Medulla oblongata (tissue), 1 donor: ENCODE measurements at regions not wholly inside any gene's neighbourhood (a gene's known extent, or its start where the extent isn't known, plus 50 kb on each side); places are given as distances from the start of the nearest gene placed in this dataset.

ENCODE experiments used
- DNase-seq: peaks from one replicate; pipeline ENCODE4 v3.0.0-alpha.2; 2015; ENCODE audit errors: extremely low spot score

DNA sequence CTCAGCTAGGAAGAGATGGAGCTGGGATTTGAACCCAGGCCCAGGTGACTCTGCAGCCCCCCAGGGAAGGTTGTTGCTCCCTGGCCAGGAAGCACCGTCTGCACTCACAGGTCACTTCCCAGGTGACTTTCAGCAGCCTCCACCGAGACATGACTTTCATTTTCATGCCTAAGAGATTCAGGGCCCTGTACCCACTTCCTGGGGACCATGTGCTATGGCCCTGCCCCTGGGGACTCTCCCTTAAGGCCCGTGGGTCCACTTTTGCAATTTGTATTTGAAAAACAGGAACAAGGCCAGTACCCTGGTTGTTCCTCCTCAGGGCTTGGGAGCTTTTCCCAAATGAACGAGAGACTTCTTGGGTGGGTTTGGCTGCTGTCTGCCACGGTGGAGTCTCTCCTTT is 191.0 kb downstream of the IRF8 start:
- peak; percentile 17 for DNase-seq

DNA sequence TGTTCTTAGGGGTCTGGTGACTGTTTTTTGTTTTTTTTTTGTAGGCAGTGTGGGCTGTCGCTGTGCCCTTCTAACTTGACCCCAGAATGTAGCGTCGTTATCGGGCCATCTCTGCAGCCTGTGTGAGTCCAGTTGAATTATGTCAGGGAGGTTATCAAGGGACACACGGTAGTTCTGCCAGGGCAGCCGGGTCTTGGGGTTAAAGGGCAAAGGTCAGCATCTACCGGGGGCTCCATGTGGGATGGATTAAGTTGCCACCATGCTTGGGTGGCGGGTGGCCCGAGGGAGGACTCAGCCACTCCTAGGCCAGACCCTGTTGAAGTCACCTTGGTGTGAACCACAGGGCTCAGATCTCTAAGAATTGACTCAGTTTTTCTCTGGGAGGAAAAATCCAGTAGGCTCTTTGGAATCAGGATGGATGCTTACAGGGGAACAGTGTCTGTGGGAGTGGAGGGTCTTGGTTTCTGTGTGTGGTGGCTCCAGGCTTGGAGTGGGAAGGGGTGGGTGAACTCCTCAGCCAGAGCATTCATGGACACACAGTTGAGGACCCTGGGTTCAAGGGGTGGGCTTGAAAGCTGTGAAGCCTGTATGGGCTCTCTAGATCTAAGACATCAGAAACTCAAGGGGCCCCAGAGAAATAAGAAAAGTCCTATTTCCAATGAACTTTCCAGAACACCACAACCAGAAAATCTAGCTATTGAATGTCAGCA is 191.7 kb downstream of the IRF8 start:
- DNase-seq: no peak

DNA sequence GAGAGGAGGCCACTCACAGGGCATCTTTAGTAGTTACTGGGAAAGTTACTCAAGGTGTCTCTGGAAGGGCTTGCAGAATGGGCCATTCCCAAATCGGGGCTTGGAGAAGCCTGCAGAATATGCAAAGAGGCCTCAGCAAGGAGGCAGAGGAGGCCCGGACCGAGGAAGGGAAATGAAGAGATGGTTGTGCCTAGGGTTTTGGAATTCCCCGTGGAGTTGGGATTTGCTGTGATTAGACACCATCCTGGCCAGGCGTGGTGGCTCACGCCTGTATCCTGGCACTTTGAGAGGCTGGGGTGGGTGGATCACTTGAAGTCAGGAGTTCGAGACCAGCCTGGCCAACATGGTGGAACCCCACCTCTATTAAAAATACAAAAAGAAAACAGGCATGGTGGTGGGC is 193.0 kb downstream of the IRF8 start:
- DNase-seq: no peak

DNA sequence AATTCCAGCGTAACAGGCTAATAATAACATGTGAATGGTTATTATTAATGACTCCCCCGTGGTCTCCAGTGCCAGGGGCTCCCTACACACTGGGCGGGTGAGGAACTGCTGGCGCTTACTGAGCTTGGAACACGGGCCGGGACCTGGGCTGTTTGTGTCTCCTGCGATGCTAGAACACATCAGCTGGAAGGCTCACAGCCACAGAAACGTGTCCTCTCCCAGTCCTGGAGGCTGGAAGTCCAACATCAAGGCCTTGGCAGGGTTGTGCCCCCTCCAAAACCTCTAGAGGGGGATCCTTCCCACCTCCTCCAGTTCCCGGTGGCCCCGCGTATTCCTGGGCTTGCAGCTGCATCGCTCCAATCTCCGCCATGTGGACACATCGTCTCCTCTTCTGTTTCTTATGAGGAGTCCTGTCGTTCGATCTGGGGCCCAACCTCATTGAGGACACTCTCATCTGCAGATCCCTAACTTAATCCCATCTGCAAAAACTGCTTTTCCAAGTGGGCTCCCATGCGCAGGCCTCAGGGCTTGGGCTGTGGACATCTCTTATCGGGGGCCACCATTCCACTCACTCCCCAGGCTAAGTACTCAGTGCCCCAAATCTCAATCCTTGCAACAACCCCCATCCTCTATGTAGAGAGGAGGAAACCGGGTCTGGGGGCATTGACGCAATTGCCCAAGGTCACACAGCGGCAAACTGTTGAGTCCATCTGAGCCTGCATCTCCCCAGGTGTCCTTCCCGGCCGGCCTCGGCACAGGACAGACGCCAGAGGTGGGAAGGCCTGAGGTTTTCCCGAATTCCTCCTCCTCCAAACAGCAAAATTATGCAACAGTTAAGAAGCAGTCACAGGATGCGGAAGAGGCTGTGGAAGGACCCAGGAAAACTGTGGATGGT is 193.9 kb downstream of the IRF8 start:
- no peak for DNase-seq

DNA sequence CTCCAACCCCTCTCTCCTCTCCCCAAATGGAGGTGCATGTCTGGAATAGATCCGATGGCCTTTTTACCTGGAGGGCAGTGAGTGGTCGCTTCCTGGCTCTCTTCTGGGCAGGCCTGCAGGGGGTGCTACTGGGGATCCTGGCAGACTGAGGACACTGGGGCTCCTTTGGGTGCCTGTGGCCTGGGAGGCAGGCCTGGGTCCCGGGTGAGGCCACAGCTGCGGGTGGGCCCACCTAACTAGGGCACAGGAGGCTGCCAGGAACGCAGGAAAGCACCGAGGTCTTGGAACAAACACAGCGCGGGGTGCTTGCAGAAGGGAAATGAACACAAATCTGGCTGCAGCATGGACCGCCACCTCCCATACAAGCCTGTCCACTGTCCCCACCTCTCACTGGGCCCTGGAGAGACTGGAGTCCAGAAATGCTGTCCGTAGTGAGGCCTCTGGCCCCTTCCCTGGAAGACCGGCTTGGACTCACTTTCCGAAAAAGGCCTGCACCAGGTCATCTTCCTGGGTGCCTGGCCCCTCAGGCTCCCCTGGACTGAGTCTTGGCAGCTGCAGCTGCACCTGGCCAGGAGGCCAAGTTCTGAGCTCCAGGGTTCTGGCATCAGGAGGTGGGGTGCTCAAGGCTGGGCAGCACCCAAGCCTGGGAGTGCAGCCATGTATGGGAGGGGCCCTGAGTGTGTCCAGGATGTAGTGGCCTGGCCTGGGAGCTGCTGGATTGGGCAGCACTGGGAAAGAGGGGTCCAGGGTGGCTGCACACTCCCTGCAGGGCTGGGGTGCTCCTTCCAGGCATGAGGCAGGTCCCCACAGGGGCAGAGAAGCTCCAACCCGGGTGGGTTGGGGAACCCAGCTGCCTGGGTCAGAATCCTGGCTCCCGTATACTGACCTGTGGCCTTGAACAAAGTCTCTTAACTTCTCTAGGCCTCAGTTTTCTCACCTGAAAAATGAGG is 195.1 kb downstream of the IRF8 start:
- no peak for DNase-seq

DNA sequence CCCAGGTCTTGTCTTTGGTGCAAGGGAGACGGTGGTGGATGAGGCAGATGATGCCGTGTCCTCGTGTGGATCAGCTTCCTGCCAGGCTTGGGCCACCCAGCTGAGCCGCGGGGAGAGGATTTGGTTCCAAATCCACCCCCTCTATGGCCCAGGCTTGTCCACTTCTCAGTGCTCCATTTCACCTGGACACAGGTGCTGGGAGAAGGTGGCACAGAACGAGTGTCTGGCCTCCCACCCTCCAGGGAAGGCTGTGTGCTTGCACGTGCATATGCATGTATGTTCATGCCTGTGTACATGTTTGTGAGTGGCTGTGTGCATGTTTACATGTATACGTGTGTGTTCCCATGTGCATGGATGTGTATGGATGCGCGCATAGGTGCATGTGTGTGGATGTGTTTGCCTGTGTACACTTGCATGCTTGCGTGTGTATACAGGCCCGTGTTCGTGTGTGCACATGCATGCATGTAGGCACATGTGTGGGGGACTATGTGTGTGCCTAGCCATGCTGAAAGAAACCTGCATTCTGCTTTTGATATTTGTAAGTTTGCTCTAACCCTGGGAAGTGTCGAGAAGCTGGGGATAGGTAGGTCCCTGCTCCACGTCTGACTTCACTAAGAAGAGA is 196.3 kb downstream of the IRF8 start:
- DNase-seq: no peak

DNA sequence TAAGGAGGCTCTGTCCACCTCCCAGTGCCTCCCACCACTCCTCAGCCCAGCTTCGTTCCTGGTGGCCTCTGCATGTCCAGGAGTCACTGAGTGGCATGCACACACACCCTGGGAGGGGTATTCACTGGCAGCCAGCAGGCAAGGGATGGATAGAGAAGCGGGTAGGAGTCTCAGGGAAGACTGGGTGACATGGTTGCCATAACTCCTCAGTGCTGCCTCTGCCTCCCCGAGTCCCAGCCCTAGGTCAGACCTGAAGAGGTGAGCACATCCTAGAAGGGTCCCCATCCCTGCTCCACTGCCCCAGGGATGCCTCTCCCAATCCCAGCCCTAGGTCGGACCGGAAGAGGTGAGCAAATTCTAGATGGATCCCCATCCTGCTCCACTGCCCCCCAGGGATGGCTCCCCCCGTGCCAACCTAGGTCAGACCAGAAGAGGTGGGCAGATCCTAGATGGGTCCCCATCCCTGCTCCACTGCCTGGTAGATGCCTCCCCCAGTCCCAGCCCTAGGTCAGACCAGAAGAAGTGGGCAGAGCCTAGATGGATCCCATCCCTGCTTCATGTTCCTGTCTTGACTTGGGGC is 197.0 kb downstream of the IRF8 start:
- DNase-seq: no peak

DNA sequence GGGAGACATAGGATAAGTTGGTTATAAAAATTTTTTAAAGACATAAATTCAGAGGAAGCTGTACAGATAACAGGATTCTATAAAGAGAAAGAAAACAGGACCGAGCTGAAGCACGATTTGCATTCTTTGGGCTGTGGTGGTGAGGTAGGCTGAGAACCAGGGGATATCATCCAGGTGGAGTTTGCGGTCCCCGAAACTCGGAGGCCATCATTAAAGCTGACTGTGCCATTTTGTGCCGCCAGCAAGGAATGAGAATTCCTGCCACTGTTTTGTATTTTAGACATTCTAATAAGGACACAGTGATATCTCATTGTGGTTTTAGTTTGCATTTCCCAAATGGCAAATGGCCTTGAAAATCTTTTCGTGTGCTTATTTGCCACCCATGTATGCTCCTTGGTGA is 197.9 kb downstream of the IRF8 start:
- DNase-seq: no peak

DNA sequence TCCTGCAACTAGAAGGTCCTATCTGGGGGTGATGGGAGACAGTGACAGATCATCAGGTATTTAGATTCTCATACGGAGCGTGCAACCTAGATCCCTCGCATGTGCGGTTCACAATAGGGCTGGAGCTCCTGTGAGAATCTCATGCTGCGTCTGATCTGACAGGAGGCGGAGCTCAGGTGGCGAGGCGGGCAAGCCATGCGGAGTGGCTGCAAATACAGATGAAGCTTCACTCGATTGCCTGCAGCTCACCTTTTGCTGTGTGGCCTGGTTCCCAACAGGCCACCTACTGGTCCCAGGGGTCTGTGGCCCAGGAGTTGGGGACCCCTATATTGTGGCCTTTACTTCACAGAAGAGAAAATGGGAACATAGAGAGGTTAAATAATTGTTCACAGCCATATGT is 200.4 kb downstream of the IRF8 start:
- no peak for DNase-seq

DNA sequence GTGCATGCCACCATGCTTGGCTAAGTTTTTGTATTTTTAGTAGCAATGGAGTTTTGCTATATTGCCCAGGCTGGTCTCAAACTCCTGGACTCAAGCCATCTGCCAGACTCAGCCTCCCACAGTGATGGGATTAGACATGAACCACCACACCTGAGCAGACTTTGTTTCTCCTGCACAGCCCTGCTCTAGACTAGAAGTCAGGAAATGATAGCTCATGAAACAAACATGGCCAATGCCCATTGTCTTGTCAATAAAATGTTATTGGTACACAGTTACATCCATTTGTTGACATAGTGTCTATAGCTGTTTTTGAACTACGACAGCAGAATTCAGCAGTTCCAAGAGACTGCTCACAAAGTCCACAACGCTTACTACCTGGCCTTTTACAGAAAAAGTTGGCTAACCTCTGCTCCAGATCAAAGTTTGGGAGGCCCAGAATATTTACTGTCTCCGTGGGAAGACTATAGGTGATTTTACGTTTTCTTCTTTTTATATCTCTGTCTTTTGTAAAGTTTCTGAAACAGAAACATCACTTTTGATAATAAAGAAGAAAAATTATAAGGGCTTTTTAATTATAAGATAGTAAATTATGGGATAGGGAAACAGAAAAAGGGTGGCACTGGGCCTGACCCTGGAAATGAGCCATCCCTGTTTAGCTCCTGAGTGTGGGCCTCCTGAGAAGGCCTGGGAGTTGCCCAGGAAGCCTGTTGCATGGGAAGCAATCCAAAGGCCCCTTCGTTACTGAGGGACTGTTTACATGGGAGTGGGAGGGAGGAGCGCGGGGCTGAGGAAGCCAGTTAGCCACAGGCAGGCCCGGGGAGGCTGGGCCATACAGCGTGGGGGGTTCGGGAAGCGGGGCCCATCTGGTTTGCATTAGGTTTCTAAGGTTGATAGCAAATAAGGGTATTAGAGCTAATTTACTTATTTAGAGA is 201.5 kb downstream of the IRF8 start:
- no peak for DNase-seq

DNA sequence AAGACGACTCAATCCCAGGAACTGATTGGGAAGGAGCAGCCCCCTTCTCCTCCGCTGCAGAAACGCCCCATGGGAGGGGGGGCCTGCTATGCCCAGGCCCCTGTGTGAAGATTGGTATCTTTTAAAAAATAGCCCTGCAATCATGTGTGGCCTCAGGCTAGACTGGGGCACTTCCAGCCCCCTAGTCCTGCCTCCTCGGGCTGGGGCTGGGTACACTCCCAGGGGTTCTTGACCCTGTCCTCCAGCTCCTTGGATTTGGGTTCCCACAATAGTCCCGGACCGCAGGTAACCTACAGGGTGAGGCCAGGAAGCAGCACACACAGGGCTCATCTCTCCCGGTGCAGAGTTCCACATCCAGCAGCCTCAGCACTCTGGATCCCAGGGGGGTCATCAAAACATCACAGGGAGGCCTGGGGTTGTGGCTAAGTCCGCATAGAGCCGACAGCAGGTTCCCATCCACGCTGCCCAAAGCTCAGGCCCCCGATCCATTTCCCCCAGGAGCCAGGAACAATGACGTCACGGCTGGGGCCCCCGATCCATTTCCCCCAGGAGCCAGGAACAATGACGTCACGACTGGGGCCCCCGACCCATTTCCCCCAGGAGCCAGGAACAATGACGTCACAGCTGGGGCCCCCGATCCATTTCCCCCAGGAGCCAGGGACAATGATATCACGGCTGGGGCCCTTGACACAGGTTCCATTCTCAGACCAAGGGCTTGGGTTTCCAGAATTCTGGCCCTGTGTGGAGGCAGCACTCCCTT is 202.4 kb downstream of the IRF8 start:
- no peak for DNase-seq

DNA sequence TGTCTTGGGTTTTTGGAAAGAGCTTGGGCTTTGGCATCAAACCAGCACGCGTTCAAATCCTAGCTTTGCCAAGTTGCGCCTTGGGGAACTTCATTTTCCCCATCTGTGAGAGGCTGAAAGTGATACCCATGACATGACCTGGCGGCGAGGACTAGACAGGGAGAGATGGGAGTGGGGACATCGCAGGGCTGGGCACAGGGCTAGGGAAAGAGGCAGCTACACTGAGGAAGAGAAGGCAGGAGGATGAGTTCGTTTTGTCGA is 202.9 kb downstream of the IRF8 start:
- no peak for DNase-seq

DNA sequence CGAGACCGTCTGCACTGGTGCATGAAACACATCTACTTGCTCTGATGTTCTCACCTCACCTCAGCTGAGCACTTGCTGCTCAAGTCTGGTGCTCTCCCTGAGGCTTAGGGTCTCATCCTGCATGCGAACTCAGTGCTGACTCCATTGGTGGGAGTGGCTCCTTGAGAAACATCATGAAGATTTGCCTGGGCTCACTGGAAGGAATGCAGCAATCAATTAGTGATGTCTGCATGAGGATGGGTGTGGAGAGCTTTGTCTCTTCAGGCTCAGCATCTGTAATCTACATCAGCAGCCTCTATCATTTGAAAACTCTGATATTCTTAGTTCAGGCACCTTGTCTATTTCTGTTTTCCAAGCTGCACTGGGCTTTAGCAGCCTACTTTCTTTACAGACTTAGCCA is 204.4 kb downstream of the IRF8 start:
- no peak for DNase-seq

DNA sequence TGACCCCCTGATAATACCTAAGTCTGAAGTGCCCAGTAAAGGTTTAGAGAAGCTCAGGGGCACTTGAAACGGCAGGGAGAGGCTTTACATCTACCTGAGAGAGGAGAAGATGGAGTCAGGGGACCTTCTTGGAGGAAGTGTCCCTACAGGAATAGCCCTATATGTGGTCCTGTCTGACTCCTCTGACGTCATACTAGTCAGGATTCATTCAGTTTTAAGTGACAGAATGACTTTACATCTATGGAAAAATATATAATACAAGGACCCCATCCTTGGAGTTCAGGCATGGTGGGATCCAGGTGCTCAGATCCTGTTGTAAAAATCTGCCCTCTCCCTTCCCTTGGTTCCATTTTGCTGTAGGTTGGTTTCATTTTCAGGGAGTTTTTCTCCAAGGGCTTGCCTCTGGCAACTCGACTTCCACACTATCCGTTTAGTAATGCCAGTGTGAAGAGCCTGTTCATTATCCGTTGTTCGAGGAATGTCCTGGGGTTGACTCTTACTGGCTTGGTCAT is 205.6 kb downstream of the IRF8 start:
- no peak for DNase-seq

DNA sequence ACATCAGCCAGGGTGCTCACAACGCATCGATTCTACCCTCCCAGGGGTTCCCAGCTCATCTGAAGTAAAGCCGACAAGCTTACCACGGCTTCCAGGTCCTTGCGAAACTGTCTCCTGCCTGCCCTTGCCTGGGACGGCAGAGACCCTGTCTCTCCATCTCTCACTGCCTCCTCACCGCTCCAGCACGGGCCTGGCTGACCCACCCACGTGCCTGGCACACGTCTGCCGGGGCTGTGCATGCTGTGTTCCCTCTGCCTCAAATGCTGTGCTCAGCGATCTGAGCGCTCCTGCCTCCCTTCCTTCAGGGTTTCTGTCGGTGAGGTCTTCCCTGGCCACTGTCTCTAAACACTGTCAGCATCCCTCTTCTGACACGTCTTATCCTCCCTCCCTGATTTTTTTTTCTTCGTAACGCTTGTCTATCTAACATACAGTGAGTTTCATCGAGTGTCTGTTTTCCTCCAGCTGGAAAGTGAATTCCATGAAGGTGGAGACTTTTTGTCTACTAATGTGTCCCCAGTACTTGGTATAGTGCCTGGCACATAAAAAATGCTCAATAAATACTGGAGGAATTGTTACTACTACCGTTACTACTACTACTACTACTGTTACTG is 208.4 kb downstream of the IRF8 start:
- no peak for DNase-seq

DNA sequence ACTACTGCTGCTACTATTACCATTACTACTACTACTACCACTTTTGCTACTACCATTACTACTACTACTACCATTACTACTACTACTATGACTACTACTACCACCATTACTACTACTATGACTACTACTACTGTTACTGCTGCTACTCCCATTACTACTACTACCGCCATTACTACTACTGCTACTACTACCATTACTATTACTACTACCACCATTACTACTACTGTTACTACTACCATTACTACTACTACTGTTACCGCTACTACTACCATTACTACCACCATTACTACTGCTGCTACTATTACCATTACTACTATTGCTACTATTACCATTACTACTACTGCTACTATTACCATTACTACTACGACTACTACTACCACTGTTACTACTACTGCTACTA is 209.1 kb downstream of the IRF8 start:
- DNase-seq: no peak

DNA sequence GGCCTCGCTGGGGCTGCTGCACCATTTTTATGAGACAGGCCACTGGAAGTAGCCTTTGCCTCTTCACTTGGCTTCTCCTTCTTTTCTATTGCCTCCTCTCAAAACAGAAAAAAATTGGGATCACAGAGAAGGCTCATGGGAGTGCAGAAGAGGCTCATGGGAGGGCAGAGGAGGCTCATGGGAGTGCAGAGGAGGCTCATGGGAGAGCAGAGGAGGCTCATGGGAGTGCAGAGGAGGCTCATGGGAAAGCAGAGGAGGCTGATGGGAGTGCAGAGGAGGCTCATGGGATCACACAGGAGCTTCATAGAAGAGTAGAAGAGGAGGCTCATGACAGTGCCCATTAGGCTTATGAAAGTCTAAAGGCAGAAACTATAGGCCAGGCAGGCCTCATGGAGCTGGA is 211.2 kb downstream of the IRF8 start:
- DNase-seq: no peak

DNA sequence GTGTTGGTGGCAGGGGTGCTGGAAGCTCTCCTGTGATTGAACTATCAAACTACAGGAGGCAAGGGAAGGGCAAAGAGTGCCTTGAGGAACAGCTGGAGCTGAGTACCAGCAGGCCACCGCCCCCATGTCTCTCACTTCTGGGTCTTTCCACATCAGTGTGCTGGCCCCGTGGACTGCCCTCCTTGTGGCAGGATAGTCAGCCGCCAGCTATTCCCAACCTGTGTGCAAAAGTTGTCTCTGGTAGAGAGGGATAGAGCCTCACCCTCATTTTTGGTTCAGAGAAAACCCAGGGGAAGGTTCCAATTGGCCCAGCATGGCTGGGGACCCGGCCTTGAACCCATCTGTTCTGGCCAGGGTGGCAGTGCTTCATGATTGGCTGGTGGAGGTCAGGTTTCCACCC is 211.8 kb downstream of the IRF8 start:
- no peak for DNase-seq

DNA sequence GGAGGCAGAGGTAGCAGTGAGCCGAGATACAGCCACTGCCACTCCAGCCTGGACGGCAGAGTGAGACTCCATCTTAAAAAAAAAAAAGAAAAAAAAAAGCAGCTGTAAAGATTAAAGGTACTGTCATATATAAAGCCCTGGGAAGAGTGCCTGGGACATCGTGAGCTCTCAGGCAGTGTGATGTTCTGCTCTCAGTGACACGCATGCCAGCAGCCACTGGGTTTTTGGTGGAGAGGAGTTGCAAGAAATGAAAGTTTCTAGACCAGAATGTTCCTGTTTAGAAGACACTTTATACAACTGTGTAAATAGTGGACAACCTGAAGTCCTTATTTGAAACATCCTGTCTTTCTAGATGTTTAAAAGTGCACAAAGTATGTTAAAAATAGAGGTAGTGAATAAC is 213.2 kb downstream of the IRF8 start:
- no peak for DNase-seq
